Astrocyte of the hippocampus (primary cell): ENCODE measurements at regions not wholly inside any gene's neighbourhood (a gene's known extent, or its start where the extent isn't known, plus 50 kb on each side); places are given as distances from the start of the nearest gene placed in this dataset.
A peak's percentile ranks its signal among the peaks of the same experiment; 100 is the strongest.
"Not testable (repeated sequence)": the region's sequence is repeated elsewhere in the genome, so short reads cannot be mapped to it uniquely, and the experiment has no call there.

Source experiments
- DNase-seq: peaks from one replicate; pipeline ENCODE4 v3.0.0; 2011; ENCODE audit warnings: low read depth, low spot score

DNA sequence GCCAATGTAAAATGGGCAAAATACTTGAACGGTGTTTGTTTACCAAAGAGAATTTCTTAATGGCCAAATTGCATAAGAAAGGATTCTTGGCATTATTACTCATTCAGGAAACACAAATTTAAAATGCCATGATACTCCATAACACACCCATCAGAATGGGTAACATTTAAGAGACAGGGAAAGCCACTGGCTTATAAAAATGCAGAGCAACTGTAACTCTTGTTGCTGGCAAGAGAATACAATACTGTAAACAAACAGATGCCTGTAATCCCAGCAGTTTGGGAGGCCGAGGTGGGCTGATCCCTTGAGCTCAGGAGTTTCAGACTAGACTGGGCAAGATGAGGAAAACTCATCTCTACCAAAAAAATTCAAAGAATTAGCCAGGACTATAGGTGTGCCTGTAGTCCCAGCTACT lies 125.8 kb upstream of the NBPF11 start:
- not testable (repeated sequence) for DNase-seq

DNA sequence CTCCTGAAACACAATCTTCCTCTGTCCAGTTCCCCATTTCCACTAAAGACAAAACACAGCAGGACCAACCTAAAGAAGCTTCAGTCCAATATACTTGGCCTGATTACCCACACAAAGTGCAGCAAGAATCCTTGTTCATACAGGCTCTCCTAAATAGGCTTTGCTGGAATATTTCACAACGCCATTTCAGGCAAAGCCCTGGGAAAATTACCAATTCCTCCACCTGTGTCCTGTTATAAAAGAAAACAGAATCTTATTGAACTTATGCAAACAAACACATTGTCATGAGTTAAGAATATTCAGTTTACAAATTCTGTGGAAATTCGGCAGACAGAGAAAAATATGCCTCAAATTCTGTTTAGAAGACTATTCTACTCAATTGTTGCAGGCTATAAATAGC lies 115.0 kb upstream of the NBPF11 start:
- DNase-seq = not testable (repeated sequence)

DNA sequence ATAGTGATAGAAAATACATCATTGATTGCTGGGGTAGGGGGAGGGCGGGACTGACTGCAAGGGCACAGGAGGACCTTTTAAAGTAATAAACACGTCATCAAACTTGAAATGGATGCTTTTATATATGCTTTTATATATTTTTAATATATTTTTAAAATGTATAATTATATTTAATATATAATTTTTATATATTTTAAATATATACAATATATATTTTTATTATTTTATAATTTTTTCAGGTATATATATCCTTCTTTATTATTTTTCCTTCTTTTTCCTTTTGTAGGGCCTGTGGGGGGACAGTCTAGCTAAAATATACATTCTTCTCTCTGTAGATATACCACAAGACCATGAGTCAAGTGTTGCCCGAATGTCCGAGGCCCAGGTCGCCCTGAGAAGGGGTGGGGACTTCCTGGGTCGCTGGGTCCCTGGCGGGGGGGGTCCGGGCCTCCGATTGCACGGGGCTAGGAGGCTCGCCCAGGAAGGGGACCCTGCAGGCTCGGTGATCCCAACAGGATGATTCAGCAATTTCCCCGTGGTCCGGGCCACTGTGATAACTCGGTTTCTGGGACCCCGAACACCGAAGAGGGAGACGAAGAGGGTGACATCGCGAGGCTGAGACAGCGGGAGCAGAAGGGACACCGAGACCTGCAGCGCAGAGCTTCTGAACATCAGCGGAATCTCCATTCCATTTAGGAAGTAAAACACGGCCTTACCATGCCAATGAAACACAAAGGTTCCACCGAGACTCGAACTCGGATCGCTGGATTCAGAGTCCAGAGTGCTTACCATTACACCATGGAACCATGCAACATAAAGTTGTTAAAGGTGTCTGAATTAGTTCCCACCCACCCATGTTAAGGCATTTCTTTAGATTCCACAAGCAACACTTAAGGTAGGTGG lies 112.5 kb upstream of the NBPF11 start:
- peak; percentile 64 for DNase-seq

DNA sequence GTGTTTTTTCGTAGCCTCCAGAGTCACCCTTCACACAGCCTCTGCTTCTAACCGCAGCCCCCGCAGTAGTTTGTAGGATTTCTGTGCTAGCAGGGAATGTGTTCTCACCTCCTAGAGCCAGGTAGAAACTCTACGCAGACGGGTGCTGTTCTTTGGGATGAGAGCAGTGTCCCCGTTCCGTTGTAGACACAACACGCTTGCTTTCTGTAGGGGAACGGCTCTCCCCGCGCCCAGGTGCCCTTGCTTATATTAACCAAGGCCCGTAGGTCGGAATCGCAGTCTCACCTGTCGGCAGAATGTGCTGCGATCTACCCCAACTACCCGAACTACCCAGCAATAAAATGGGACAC lies 111.8 kb upstream of the NBPF11 start:
- no peak for DNase-seq

DNA sequence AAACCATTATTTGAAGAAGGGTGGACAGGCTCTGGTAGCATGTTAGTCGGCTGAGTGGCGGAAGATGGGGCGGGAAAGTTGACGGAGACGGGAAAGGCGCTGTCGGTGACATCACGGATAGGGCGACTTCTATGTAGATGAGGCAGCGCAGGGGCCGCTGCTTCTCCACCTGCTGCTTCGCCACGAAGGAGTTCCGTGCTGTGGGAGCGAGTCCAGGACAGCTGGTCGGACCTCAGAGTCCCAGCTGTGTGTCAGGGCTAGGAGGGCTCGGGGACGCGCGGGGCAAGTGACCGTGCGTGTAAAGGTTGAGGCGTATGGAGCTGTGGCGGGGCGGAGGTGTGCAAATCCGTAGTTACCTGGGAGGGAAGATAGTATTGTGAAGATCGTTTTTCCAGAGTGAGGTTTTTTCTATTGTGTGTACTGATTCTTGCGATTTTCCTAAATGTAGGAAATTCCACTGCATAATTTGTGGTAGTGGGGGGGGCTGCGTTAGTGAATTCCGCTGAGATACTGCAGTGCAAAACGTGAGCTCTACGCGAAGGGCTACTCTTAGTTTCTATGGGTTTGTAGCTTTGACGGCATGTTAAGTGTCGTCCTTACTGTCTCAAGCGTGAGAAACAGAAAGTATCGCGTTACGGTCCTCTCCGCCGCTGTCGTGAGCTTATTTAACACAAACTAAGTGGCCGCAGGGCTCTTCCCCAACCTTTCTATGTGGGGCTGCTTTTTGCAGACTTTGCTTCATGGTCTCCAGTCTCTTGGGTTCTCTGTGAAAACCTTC lies 111.2 kb upstream of the NBPF11 start:
- peak; percentile 70 for DNase-seq

DNA sequence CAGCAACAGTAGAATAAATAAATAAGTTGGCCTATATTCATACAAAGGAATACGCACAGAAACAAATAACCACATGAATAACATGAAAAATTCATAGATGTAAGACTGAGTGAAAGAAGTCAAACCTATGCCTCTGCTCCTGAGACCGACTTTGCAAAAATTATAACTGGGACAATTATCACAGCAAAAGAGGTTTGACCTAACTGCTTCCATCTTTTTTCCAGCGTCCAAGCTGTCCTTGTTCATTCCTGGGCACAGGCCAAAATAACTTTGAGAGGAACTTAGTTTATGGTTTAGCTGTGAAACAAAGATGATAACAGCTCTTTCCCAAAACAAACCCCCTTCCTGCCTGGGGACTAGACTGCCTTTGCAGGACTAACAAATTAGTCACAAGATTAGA lies 109.6 kb upstream of the NBPF11 start:
- DNase-seq = not testable (repeated sequence)

DNA sequence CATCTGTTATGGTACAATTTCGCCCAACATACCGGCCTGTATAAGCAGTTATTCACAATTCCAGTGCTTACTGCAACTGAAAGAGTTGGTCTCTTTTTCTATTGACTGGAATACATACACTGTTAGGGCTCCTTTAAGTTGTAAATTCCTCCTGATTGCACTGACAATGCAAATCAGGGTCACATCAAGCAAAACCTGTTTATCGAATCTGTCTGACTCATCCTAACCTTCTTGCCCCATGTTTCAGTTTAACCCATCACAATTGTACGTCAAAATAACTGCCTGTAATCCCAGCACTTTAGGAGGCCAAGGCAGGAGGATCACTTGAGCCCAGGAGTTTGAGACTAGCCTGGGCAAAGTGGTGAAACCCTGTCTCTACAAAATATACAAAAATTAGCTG lies 105.8 kb upstream of the NBPF11 start:
- DNase-seq = not testable (repeated sequence)

DNA sequence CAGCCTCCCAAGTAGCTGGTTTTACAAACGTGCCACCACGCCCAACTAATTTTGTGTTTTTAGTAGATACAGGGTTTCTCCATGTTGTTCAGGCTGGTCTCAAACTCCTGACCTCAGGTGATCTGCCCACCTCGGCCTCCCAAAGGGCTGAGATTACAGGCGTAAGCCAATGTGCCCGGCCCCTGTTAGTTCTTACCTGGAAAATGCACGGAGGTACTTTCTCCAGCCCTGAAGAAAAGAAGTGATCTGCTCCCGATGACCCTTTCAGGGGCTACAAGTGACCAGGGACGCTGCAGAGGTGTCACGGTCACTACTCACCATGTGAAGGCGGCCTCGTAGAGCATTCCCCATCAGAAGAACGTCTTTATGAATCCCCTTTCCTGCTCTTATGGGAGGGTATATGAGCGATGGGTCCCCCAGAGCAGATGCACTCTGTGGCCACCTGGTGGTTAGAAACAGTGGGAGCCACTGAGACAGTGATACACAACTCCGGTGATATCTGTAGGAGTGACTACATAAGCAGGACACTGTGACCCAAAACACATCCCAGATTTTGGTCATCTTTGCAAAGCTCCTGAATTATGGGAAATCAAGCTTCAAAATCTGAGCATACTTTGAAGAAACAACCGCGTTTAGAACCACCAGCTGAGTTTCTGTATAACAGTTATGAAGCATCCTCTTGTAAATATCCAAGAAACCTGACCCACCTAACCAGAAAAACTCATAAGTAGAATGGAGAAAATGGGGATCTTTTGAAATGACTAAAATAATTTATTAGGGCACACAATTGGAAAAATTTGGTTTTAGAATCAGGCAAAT lies 102.7 kb upstream of the NBPF11 start:
- DNase-seq = peak; percentile 11

DNA sequence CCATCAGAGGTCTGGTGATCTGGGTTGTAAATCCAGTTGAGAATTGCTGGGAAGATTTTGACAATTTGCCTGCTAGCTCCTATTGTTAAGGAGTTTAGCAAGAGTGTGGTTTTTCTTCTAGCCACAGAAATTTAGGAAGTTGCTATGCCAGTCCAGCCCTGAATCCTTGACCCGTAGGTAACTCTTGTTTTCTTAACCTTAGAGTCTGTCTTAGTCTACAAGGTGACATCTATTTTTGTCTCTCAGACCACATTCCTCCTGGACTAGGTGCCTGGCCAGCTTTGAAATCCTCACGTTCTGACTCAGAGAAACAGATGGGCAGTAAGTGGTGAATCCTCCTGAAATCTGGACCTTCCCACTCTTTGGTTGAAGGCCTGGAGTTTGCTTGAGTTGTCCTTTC lies 101.7 kb upstream of the NBPF11 start:
- DNase-seq = not testable (repeated sequence)

DNA sequence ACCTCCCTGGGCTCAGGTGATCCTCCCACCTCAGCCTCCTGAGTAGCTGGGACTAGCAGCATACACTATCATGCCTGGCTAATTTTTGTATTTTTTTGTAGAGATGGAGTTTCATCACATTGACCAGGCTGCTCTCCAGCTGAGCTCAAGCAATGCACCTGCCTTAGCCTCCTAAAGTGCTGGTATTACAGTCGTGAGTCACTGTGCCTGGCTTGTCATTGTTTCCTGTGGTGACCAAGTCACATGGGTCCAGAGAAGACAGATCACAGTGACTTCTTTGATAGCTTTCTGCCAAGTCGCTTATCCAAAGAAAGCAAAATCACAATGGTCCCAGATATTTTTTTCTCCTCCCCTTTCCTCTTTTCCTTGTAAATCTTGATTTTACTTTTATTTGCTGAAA lies 96.7 kb upstream of the NBPF11 start:
- DNase-seq = not testable (repeated sequence)

DNA sequence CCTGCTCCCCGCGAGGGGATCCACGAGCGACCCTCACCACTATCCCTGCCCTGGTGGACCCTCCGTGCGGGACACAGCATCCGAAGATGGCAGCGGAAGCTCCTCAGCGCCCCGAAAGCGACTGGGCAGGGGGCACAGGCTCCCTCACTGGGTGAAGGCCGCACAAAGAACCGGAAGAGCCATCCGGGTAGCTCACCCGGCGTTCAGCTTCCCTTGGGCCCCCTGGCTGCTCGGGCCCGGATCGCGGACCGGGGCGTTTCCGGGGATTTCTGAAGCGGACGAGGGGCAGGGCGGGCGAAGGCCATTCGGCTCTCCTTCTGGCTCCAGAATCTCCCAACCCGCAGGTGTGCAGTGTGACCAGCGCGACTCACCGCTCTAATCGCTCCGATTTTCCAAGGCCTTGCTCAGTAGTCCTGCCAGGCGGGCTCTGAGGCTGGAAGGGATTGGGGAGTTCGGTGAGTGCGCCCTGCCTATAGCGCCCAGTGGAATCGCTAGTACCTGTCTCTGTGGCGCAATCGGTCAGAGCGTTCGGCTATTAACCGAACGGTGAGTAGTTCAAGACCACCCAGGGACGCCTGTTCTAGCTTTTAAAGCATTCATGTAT lies 94.3 kb upstream of the NBPF11 start:
- DNase-seq = not testable (repeated sequence)

DNA sequence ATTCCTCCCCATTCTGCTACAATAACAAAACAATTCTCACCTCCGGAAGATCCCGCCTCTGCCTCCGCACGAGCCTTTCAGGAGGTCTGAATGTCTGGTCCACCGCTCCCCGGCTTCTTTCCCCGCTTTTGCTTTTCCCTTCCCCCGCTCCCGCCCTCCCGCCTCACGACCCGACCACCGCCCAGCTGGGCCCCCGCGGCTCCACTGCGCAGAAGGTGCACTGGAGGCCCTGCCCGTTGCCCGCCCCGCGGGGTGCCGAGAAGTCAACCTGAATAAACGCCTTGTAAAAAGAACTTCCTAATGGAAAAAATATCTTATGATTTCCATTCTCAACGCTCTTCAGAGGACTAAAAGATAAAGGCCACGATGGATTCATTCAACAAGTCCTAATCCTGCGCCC lies 93.8 kb upstream of the NBPF11 start:
- DNase-seq = not testable (repeated sequence)

DNA sequence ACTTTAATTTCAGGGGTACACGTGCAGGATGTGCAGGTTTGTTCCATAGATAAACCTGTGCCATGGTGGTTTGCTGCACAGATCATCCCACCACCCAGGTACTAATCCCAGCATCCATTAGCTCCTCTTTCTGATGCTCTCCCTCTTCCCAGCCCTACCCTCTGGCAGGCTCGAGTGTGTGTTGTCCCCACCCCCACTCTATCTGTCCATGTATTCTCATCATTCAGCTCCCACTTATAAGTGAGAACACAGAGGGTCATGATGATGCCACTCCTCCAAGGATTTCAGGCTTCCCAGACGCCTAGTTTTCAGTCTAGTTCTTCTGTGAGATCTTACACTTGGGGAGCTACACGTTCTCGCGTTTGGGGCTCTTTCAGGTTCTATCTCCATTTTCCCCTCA lies 93.4 kb upstream of the NBPF11 start:
- not testable (repeated sequence) for DNase-seq

DNA sequence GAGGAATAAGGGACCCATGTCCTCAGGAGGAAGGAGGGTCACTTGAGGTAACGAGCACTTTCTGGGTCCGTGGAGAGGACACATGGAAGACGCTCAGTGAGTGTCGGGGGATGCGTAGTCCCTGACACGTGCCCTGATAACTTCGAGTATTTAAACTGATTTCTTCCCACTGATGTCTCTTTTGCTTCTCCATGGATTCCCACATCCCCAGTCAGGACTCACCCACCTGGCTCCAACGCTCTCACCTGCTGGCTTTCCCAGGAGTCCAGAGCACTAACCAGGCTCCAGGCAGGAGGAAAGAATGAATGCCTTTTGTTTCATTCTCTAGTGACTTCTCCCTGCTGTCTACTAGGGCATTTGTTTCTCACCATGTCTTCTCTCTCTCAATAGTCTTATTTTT lies 81.2 kb upstream of the NBPF11 start:
- DNase-seq = not testable (repeated sequence)

DNA sequence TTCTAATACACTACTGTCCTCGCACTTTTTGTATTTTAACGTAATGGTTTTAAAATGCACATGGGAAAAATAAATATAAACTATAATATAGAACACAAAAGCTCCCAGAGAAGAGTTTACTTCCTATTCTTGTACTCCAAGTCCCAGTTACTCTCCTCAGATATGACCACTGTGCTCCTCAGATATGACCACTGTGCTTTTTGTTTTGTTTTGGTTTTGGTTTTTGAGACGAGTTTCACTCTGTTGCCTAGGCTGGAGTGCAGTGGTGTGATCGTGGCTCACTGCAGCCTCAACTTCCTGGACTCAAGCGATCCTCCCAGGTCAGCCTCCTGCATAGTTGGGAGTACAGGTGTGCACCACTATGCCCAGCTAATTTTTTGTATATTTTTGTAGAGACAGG lies 76.8 kb upstream of the NBPF11 start:
- not testable (repeated sequence) for DNase-seq

DNA sequence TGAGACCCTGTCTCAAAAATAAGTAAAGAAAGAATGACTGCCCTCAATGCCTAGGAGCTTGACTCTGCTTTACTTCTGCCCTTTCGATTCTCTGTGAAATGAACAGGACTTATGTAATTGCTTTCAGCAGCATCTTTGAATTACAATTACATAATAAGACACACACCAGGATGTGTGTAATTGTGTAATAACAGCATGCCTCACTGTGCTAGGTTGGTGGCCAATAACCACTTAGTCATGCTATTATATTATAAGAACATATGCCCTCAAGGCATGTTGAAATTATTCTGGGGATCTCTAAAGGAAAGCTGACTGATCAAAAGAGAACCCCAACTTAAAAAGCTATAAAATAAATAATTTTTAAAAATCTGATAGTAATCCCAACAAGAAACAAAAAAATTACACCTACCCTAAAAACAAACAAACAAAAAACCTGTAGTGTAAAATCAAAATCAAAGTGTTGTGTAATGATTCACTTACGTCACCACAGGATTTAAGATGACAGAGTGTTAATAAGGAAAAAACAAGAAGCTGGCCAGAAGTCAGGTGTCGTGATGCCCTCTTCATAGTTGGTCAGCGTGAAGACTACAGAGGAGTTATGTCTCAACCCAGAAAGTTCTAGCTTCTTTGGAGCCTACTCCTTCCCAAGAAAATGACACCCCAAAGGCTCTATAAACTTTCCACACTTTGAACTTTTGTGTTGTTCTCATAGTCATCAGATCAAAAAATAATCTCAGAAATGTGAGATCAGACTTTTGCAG lies 70.5 kb upstream of the NBPF11 start:
- not testable (repeated sequence) for DNase-seq

DNA sequence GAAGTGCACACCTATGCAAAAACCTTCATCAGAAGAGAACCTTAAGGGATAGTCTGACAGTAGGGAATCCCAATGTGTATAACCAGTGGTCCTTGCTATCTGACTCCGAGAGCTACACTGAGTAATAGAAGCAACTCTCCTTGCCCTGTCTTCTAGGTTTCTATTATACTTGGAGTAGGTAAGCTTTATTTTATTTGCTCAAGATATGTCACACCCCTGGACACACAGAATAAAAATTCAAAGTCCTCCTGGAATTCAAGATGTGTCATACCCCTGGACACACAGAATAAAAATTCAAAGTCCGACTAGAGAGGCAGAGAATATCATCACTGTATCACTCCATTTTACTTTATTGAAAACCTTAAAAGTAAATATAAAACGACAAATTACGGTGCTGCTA lies 69.5 kb upstream of the NBPF11 start:
- DNase-seq = not testable (repeated sequence)

DNA sequence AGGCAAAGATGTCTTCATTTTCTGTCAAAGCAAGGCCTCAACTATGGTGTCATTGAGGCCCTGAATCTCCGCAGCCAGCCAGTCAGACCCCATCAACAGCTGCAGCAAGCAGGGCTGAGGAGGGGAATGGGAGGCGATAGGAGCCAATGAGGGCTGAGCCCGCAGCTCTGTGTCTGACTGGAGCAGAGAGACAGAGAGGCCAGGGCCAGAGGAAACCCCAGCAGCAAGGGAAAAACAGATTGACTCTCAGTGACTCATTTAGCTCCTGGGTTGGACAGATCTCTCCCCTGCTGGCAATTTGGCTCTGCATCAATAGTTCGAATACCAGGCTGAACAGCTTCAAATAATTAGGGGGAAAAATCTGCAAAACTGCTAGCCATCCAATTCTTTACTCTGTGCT lies 67.1 kb upstream of the NBPF11 start:
- DNase-seq = not testable (repeated sequence)

DNA sequence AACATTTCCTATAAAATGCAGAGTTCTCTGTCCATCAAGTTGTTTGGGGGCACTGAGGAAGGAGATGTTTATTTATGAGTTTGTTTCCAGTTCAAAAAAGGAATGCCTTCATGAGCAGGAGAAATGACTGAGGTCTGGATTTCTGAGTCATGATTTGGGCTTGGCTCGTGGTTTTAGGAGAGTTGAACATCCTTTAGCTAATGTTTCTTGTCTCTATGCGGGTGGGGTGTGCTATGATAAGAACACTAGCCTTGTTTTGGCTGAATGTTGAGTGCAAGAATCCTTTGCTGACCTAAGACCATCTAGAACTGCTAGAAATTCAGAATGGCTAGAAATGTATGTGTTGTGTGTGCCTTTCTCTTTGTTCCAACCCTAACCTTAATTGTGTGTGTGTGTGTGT lies 59.1 kb upstream of the NBPF11 start:
- not testable (repeated sequence) for DNase-seq

DNA sequence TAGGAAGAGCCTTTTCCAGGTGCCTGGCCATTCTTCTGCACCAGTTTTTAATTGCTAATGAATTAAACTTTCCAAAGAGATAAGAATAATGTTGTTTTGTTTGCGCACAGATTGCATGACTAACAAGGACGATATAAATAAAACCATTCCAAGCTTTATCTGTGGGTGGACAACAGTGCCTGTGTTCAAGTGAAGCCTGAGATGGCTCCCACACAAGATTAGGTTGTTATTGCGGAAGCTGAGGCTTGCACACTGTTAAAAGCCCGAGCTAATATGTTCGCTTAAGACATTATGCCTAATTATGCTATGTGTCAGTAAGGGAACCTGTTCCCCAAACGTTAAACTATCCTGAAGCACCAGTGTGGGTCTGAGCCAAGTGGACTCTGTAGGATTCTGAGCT lies 58.5 kb upstream of the NBPF11 start:
- DNase-seq = not testable (repeated sequence)

DNA sequence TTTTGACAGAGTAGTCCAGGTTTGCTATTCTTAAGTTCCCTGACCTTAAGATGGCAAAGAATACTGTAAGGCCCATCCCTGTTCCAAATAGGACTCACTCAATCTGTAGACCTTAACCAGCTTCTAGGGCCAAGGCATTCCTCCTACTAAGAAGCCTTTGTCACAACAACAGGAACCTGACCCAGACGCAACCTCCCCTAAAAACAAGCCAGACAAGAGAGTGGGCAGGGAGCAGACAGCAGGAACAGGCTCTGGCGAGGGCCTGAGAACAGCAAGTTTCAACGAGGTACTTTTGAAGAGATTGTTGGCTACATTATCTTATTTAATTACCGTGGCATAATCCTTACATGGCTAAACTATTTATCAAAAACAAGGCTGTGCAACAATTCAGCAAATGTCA lies 58.1 kb upstream of the NBPF11 start:
- DNase-seq = not testable (repeated sequence)
